Limb (tissue), 2 donors: ENCODE measurements at regions not wholly inside any gene's neighbourhood (a gene's known extent, or its start where the extent isn't known, plus 50 kb on each side); places are given as distances from the start of the nearest gene placed in this dataset.

Experiments used
- DNase-seq, 2 donors: peaks; one replicate each; pipeline ENCODE4 v3.0.0-alpha.2; 2016; ENCODE audit errors: extremely low spot score in 2 of 2

- DNase-seq: no peak
Measured at GRCh38 chr18:51912381-51912780, 427.6 kb upstream of the DCC start.

DNA sequence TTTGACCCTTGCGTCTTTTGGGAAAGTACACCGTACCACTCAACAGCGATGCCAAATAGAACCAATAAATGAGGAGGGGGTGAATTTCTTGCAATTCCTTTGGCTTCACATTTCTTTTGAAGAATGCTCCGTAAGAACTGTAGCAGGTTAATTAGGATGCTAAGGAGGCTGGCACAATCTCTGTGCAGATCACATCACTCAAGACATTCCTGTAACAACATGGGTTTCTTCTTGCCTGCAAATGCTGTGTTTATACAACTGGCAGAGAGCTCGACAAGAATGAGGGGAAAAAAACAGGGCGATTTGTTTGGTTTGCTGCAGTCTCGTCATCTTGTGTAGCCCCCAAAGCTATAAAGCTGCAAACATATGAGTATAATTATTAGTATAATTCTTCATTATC lies 424.8 kb upstream of the DCC start:
- no peak for DNase-seq

DNA sequence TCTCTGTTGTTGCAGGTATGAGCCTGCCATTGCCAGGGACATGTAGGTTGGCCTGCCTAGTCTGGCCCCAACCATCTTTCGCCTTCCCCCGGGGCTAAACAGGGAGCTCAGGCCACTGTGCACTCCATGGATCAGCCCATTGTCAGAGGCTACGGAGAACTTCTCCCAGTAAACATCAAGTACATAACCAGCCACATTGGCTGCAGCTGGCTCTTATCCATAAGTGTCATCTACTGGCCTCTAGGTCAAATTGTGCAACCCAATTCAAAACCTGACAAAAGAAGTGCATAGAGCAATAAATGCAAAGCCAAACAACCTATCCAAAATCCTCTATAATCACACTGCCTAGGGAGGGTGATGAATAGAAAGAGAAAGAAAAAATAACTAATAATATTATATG lies 418.1 kb upstream of the DCC start:
- DNase-seq: no peak

GRCh38 chr18:51933903-51934302 lies 406.1 kb upstream of the DCC start:
- DNase-seq: no peak

GRCh38 chr18:51936115-51936514 lies 403.9 kb upstream of the DCC start:
- no peak for DNase-seq

DNA sequence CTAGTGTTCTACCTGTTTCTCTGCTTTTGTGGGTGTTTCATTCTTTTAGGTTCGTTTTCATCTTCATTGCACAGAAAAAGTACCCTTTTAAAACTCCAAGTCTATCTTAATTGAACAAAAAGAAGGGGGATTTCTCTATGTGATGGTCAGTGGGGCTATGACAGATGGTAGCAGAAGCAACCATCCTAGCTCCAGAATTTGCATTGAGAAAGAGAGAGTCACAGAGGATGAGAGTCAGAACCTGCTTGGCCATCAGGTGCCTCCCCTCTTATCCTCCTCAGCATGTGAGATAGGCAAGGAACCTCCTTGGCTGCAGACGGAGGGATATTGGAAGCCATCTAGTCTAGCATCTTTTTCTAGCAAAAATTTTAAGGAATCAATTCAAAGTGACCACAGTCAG lies 398.0 kb upstream of the DCC start:
- no peak for DNase-seq

DNA sequence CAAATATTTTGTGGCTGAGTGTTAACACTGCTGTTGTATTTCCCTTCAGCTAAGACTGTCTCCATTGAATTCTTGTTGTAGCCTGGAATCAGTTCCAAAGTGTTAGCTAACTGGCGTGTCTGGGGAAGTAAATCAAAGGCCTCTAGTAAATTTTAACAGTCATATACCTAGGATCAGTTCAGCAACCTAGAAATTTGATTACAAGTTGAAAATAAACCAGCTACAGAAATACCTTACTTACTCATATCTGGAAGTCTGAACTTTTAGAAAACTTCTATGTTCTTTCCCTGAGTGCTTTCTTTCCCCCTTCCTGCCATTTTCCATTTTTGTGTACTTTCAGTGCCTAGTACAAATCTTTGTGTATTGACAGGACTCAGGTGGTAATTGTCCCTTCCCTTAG lies 396.7 kb upstream of the DCC start:
- no peak for DNase-seq

- no peak for DNase-seq
Measured at GRCh38 chr18:51946946-51947345, 393.1 kb upstream of the DCC start.

- DNase-seq: no peak
Measured at GRCh38 chr18:51952844-51953243, 387.2 kb upstream of the DCC start.

DNA sequence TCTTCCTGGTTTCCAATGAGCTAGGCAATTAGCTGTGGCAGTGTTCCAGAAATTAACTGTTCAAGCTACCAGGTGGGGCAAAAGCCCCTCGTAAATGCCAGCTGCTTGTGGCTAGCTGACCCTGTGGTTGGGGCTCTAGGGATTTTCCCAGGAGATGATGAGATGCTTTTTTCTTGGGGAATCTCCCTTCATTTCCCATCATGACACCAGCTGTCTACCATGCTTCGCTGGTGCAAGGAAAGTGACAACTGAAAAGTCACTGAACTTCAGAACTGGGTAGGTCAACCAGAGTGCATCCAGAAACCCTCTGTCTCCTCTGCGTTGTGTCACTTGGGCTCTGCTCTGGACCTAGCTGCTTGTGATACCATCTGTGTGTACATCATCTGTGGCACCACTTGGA lies 386.5 kb upstream of the DCC start:
- no peak for DNase-seq

GRCh38 chr18:51955136-51955535 lies 384.9 kb upstream of the DCC start:
- no peak for DNase-seq

DNA sequence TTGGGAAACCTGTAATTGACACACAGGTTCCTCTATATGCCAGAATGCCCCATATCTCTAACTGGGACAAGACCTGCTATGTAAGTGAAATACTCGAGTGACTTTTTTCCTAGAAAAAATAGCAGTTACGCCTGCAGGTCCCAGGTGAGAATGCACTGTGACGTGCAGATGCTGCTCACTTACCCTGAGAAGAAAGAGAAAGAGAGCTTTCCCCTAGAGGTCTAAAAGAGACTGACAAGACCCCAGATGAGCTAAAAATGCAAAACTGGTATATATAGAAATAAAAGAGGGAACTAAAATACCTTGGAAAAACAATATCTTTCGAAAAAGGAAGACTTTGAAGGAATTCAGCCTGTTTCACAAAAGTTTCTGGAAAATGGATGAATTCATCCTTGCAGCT lies 383.0 kb upstream of the DCC start:
- DNase-seq: no peak

DNA sequence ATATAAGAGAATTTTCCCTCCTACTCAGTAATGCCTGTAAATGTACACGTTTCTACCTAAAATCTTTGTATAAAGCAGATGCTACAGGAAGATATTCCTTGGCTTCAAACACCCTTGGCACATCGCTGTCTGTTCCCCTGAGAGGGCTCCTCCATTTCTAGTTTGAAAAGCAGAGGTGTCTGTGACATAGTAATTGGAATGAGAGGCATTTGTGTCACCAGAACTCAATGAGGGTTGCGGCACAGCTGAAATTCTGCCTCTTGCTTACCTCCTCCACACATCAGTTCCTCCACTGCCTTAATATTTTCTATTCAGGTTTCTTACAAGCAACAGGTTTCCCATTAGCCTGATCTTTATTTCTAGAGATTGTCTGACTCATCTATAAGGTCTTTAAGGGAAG lies 359.9 kb upstream of the DCC start:
- DNase-seq: no peak

DNA sequence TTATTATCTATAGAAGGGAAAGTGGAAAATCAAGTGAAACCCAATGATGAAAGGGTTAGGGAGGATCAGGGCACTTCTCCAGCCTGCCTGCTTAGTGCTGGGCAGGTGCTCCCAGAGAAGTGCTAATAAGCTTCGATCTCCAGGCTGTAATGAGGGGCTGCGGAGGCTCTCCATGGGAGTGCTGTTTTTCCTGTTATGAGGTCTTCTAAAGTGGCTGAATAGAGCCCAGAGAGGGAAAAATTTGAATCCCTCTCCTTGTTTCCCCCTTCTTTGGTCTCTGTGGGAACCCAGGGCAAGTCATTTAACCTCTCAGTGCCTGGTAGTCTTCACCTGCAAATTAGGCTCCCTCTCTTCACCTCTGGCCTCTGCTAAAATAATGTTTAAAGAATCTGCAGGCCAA lies 351.7 kb upstream of the DCC start:
- no peak for DNase-seq

GRCh38 chr18:51997129-51997528 lies 342.9 kb upstream of the DCC start:
- no peak for DNase-seq

GRCh38 chr18:51998066-51998465 lies 341.9 kb upstream of the DCC start:
- DNase-seq: no peak

- no peak for DNase-seq
Measured at GRCh38 chr18:51998711-51999110, 341.3 kb upstream of the DCC start.

DNA sequence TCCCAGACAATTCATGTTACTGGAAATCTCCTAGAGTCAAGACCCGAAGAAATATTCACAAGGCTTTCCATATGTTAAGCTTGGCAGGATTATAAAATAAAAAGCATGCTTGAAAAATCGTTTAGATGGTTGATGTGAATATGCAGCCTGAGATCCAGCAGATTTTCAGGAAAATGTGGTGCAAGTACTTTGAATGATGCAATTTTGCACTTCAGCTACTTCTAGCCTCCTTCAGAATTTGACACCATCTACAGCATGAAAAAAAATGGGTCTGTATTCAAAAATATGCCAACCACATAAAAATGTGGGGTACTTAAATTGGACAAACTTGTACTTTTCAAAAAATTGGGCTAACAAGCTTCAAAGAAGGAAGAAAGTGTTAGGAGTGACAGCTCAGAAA lies 340.6 kb upstream of the DCC start:
- DNase-seq: no peak

- DNase-seq: no peak
Measured at GRCh38 chr18:52000435-52000834, 339.6 kb upstream of the DCC start.

- DNase-seq: no peak
Measured at GRCh38 chr18:52001106-52001505, 338.9 kb upstream of the DCC start.

- DNase-seq: no peak
Measured at GRCh38 chr18:52002600-52002999, 337.4 kb upstream of the DCC start.

- no peak for DNase-seq
Measured at GRCh38 chr18:52007105-52007504, 332.9 kb upstream of the DCC start.

DNA sequence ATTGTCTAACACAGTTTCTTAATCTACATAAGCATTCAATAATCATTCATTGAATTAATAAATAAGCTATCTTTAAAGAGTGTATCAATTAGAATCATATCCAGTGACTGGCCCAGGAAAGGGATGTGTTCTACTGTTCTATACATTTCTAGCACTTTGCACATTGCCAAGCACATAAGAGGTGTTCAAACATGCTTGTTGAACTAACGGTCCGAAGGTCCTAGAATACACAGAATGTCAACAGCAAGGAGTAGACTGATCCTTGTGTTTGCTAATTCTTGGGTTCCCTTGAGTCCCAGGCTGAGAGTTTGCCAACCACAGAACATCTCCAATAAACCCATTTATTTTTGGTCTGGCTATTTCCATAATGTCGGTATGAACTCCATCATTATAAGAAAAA lies 331.7 kb upstream of the DCC start:
- DNase-seq: no peak

GRCh38 chr18:52008736-52009135 lies 331.3 kb upstream of the DCC start:
- DNase-seq: no peak

DNA sequence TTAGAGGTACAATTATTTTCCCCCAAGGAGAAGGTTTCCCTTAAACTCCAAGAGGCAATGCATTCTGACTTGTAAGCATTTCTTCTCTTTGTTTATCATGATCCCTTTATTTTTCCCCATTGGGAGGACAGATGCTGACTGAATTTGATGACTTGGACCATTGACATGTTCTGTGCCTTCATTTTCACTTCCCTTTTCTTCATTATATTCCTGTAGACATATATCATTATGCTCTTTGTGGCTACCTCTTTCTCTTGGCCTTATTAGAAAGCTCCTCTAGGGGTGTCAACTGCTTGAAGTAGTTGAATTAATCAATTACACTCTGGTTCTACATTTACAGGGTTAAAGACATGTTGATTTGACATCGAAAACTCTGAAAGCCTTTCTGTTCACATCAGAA lies 330.0 kb upstream of the DCC start:
- no peak for DNase-seq
